OCI-LY7 (cell line): ENCODE measurements at regions not wholly inside any gene's neighbourhood (a gene's known extent, or its start where the extent isn't known, plus 50 kb on each side); places are given as distances from the start of the nearest gene placed in this dataset.

Experiments used
- CTCF ChIP-seq: fragments of 200-600 bp; sonication (generic); conservative IDR thresholded peaks from 2 replicates; pipeline ENCODE4 v1.5.1; 2014; ENCODE audit warnings: mild to moderate bottlenecking, antibody characterized with exemption, low read length, moderate library complexity, mixed read lengths
- EZH2phosphoT487 ChIP-seq: fragments of 200-600 bp; sonication (generic); IDR thresholded peaks from 2 replicates; pipeline ENCODE4 v1.6.1; 2018; ENCODE audit warnings: low read depth, borderline replicate concordance, mild to moderate bottlenecking, mixed run types, antibody characterized with exemption, low read length, moderate library complexity, mixed read lengths

DNA sequence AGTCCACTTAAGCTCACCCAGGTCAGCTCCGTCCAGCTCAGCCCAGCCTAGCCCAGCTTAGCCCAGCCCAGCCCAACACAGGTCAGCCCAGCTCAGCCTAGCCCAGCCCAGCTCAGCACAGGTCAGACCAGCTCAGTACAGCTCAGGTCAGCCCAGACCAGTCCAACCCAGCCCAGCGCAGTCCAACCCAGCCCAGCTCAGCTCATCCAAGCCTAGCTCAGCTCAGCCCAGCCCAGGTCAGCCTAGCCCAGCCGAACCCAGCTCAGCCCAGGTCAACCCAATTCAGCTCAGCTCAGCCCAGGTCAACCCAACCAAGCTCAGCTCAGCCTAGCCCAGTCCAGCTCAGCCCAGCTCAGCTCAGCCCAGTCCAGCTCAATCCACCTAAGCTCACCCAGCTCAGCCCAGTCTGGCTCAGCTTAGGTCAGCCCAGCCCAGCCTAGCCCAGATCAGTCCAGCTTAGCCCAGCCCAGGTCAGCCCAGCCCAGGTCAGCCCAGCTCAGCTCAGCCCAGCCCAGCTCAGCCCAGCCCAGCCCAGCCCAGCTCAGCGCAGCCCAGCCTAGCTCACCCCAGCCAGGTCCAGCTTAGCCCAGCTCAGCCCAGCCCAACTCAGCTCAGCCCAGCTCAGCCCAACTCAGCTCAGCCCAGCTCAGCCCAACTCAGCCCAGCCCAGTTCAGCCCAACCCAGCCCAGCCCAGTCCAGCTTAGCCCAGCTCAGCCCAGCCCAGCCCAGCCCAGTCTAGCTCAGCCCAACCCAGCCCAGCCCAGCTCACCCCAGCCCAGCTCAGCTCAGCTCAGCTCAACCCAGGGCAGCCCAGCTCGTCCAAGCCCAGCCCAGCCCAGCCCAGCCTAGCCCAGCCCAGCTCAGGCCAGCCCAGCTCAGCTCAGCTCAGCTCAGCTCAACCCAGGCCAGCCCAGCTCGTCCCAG, 184.0 kb downstream of the TMEM121 start:
- TF ChIP-seq CTCF (no peak), EZH2phosphoT487 (no peak)
